PFSK-1 (cell line): ENCODE measurements at regions not wholly inside any gene's neighbourhood (a gene's known extent, or its start where the extent isn't known, plus 50 kb on each side); places are given as distances from the start of the nearest gene placed in this dataset.

ENCODE experiments used
- FOXP2 ChIP-seq: optimal IDR thresholded peaks from 2 replicates; pipeline ENCODE3; 2011; ENCODE audit warnings: borderline replicate concordance, control low read depth, inconsistent platforms; ENCODE audit not compliant: insufficient read depth; ENCODE audit errors: extremely low read length, extremely low read depth
- POLR2AphosphoS5 ChIP-seq: IDR thresholded peaks from 2 replicates; pipeline ENCODE4 v1.6.1; 2012; ENCODE audit warnings: low read depth, mild to moderate bottlenecking, control low read depth, low read length, moderate library complexity
- REST ChIP-seq, 2 experiments: IDR thresholded peaks; 2 replicates each; pipeline versions ENCODE4 v1.6.1 to v1.8.0; 2011 to 2012; ENCODE audit warnings: low read depth in 2 of 2, low read length in 2 of 2, control low read depth in 1 of 2, inconsistent platforms in 1 of 2, mild to moderate bottlenecking in 1 of 2, moderate library complexity in 1 of 2; ENCODE audit not compliant: insufficient read depth in 1 of 2
- SIN3A ChIP-seq: IDR thresholded peaks from 2 replicates; pipeline ENCODE4 v1.6.1; 2012; ENCODE audit warnings: mild to moderate bottlenecking, low read length, moderate library complexity, borderline replicate concordance; ENCODE audit not compliant: insufficient read depth
- TAF1 ChIP-seq: IDR thresholded peaks from 2 replicates; pipeline ENCODE4 v1.6.1; 2012; ENCODE audit warnings: low read length, control low read depth, borderline replicate concordance; ENCODE audit not compliant: insufficient read depth

GRCh38 chr10:111211706-111212105, 134.9 kb downstream of the ADRA2A start:
- TF ChIP-seq POLR2AphosphoS5: no peak
- TF ChIP-seq SIN3A: no peak
- no peak for TF ChIP-seq REST (IDR thresholded peaks at IDR 0.05; ENCODE audit: insufficient read depth in 1 of 2, low read depth in 2 of 2, low read length in 2 of 2)
- no peak for TF ChIP-seq TAF1
- no peak for TF ChIP-seq FOXP2
